ENCODE measurements at regions not wholly inside any gene's neighbourhood (a gene's known extent, or its start where the extent isn't known, plus 50 kb on each side); places are given as distances from the start of the nearest gene placed in this dataset.

- no peak for DNase-seq (ENCODE audit: extremely low spot score)
- ChIA-PET CTCF (interaction anchor here (0.8 to 1.8 kb wide), 5 partner anchors 14 to 214 kb away, joined by 3 to 5 read pairs (median 3); no protein-coding TSS in a partner anchor), POLR2A (interaction anchor here (0.8 to 0.9 kb wide), 2 partner anchors 13 to 111 kb away, joined by 4 to 5 read pairs; partner anchors contain the start of gene ATXN1)
- no peak for TF ChIP-seq TARDBP (IDR thresholded peaks at IDR 0.05)
- no peak for TF ChIP-seq CTBP1 (IDR thresholded peaks at IDR 0.05; ENCODE audit: borderline replicate concordance)
- no peak for TF ChIP-seq ARNT (IDR thresholded peaks at IDR 0.05)
- TF ChIP-seq HDGF (IDR thresholded peaks at IDR 0.05; ENCODE audit: borderline replicate concordance): no peak
Measured at GRCh38 chr6:16872543-16873235, 111.4 kb upstream of the ATXN1 start.

GRCh38 chr6:16871047-16871446, 109.8 kb upstream of the ATXN1 start:
- no peak for DNase-seq (ENCODE audit: extremely low spot score)
- no peak for TF ChIP-seq TARDBP (IDR thresholded peaks at IDR 0.05)
- TF ChIP-seq FOXK2 (IDR thresholded peaks at IDR 0.05): no peak
- TF ChIP-seq PKNOX1 (IDR thresholded peaks at IDR 0.05): no peak
- no peak for TF ChIP-seq SUZ12 (IDR thresholded peaks at IDR 0.05)
- TF ChIP-seq ZNF384 (IDR thresholded peaks at IDR 0.05): no peak
- TF ChIP-seq FOXA1 (IDR thresholded peaks at IDR 0.05): no peak
- no peak for TF ChIP-seq SP1 (IDR thresholded peaks at IDR 0.05)
- TF ChIP-seq BHLHE40 (IDR thresholded peaks at IDR 0.05; ENCODE audit: borderline replicate concordance): no peak
- no peak for TF ChIP-seq ARNT (IDR thresholded peaks at IDR 0.05)
- TF ChIP-seq CTBP1 (IDR thresholded peaks at IDR 0.05; ENCODE audit: borderline replicate concordance): no peak
- TF ChIP-seq FOXM1 (IDR thresholded peaks at IDR 0.05; ENCODE audit: borderline replicate concordance): no peak
- TF ChIP-seq HDGF (IDR thresholded peaks at IDR 0.05; ENCODE audit: borderline replicate concordance): no peak
- no peak for TF ChIP-seq ELF4 (IDR thresholded peaks at IDR 0.05)
- no peak for TF ChIP-seq NFRKB (IDR thresholded peaks at IDR 0.05)
- no peak for TF ChIP-seq LEF1 (IDR thresholded peaks at IDR 0.05; ENCODE audit: borderline replicate concordance)
- no peak for TF ChIP-seq L3MBTL2 (conservative IDR thresholded peaks at IDR 0.05)
- ChIA-PET CTCF (no interaction called here), POLR2A (no interaction called here)

- no peak for DNase-seq (ENCODE audit: extremely low spot score)
- TF ChIP-seq SP1 (IDR thresholded peaks at IDR 0.05): no peak
- no peak for TF ChIP-seq ELF4 (IDR thresholded peaks at IDR 0.05)
- no peak for TF ChIP-seq ZNF384 (IDR thresholded peaks at IDR 0.05)
- TF ChIP-seq HDGF (IDR thresholded peaks at IDR 0.05; ENCODE audit: borderline replicate concordance): no peak
- no peak for TF ChIP-seq FOXK2 (IDR thresholded peaks at IDR 0.05)
- TF ChIP-seq ARNT (IDR thresholded peaks at IDR 0.05): no peak
- TF ChIP-seq LEF1 (IDR thresholded peaks at IDR 0.05; ENCODE audit: borderline replicate concordance): no peak
- no peak for TF ChIP-seq TARDBP (IDR thresholded peaks at IDR 0.05)
- no peak for TF ChIP-seq BHLHE40 (IDR thresholded peaks at IDR 0.05; ENCODE audit: borderline replicate concordance)
- TF ChIP-seq SUZ12 (IDR thresholded peaks at IDR 0.05): no peak
- no peak for TF ChIP-seq L3MBTL2 (conservative IDR thresholded peaks at IDR 0.05)
- TF ChIP-seq FOXM1 (IDR thresholded peaks at IDR 0.05; ENCODE audit: borderline replicate concordance): no peak
- no peak for TF ChIP-seq FOXA1 (IDR thresholded peaks at IDR 0.05)
- no peak for TF ChIP-seq PKNOX1 (IDR thresholded peaks at IDR 0.05)
- no peak for TF ChIP-seq CTBP1 (IDR thresholded peaks at IDR 0.05; ENCODE audit: borderline replicate concordance)
- no peak for TF ChIP-seq NFRKB (IDR thresholded peaks at IDR 0.05)
- ChIA-PET POLR2A (interaction anchor here (1.1 kb wide), 1 partner anchor 107 kb away, joined by 3 read pairs; no protein-coding TSS in a partner anchor), CTCF (interaction anchor here (0.6 to 0.9 kb wide), 3 partner anchors 93 to 389 kb away, joined by 3 to 4 read pairs (median 3); no protein-coding TSS in a partner anchor)
Measured at GRCh38 chr6:16868968-16869367, 107.7 kb upstream of the ATXN1 start.

- POLR2A ChIA-PET: interaction anchor here (0.5 kb wide), 1 partner anchor 56 kb away, joined by 3 read pairs; no protein-coding TSS in a partner anchor
- CTCF ChIA-PET: interaction anchor here (1.4 kb wide), 1 partner anchor 15 kb away, joined by 5 read pairs; no protein-coding TSS in a partner anchor
- TF ChIP-seq FOXM1 (IDR thresholded peaks at IDR 0.05; ENCODE audit: borderline replicate concordance): no peak
- TF ChIP-seq CTBP1 (IDR thresholded peaks at IDR 0.05; ENCODE audit: borderline replicate concordance): no peak
- TF ChIP-seq ZNF384 (IDR thresholded peaks at IDR 0.05): no peak
- TF ChIP-seq NFRKB (IDR thresholded peaks at IDR 0.05): no peak
- no peak for TF ChIP-seq TARDBP (IDR thresholded peaks at IDR 0.05)
- no peak for TF ChIP-seq ELF4 (IDR thresholded peaks at IDR 0.05)
- no peak for TF ChIP-seq HDGF (IDR thresholded peaks at IDR 0.05; ENCODE audit: borderline replicate concordance)
- TF ChIP-seq ARNT (IDR thresholded peaks at IDR 0.05): no peak
- no peak for TF ChIP-seq FOXA1 (IDR thresholded peaks at IDR 0.05)
- no peak for TF ChIP-seq FOXK2 (IDR thresholded peaks at IDR 0.05)
- TF ChIP-seq BHLHE40 (IDR thresholded peaks at IDR 0.05; ENCODE audit: borderline replicate concordance): no peak
- DNase-seq (ENCODE audit: extremely low spot score): no peak
Measured at GRCh38 chr6:16857969-16858592, 96.8 kb upstream of the ATXN1 start.

GRCh38 chr6:16855460-16855859, 94.2 kb upstream of the ATXN1 start:
- no peak for DNase-seq (ENCODE audit: extremely low spot score)
- TF ChIP-seq ELF4 (IDR thresholded peaks at IDR 0.05) (no peak), FOXM1 (IDR thresholded peaks at IDR 0.05; ENCODE audit: borderline replicate concordance) (no peak), NFRKB (IDR thresholded peaks at IDR 0.05) (no peak), L3MBTL2 (conservative IDR thresholded peaks at IDR 0.05) (no peak), ARNT (IDR thresholded peaks at IDR 0.05) (no peak), HDGF (IDR thresholded peaks at IDR 0.05; ENCODE audit: borderline replicate concordance) (no peak), BHLHE40 (IDR thresholded peaks at IDR 0.05; ENCODE audit: borderline replicate concordance) (no peak), ZNF384 (IDR thresholded peaks at IDR 0.05) (no peak), TARDBP (IDR thresholded peaks at IDR 0.05) (no peak), FOXK2 (IDR thresholded peaks at IDR 0.05) (no peak), PKNOX1 (IDR thresholded peaks at IDR 0.05) (no peak), SUZ12 (IDR thresholded peaks at IDR 0.05) (no peak), LEF1 (IDR thresholded peaks at IDR 0.05; ENCODE audit: borderline replicate concordance) (no peak)
- CTCF ChIA-PET: no interaction called here
- POLR2A ChIA-PET: no interaction called here

Measured in HEK293T (cell line).